Nephron progenitor cell (in vitro differentiated cells): ENCODE measurements at regions not wholly inside any gene's neighbourhood (a gene's known extent, or its start where the extent isn't known, plus 50 kb on each side); places are given as distances from the start of the nearest gene placed in this dataset.

Source experiments
- DNase-seq: peaks from one replicate; pipeline ENCODE4 v3.0.0; 2021
- H3K27ac Mint-ChIP-seq: 2 replicates; pipeline ENCODE4 v1.8.0; 2021; ENCODE audit warnings: mild to moderate bottlenecking, moderate library complexity, mixed read lengths
- H3K27me3 Mint-ChIP-seq: 2 replicates; pipeline ENCODE4 v1.8.0; 2021; ENCODE audit warnings: mild to moderate bottlenecking, low read depth, mixed read lengths; ENCODE audit not compliant: poor library complexity
- H3K36me3 Mint-ChIP-seq: 2 replicates; pipeline ENCODE4 v1.8.0; 2021; ENCODE audit warnings: low read depth, mixed read lengths
- H3K4me1 Mint-ChIP-seq: 2 replicates; pipeline ENCODE4 v1.8.0; 2021; ENCODE audit warnings: mixed read lengths
- H3K4me3 Mint-ChIP-seq: 2 replicates; pipeline ENCODE4 v1.8.0; 2021; ENCODE audit warnings: mild to moderate bottlenecking, moderate library complexity, mixed read lengths
- H3K9me3 Mint-ChIP-seq: 2 replicates; pipeline ENCODE4 v1.8.0; 2021; ENCODE audit warnings: mild to moderate bottlenecking, moderate library complexity, mixed read lengths
- CTCF ChIP-seq: fragments of 200-600 bp; sonication (generic); IDR thresholded peaks from 2 replicates; pipeline ENCODE4 v1.5.0; 2021; ENCODE audit warnings: antibody characterized with exemption

GRCh38 chr13:19267746-19268145, 86.1 kb upstream of the TUBA3C start:
- no peak for TF ChIP-seq CTCF
- Mint-ChIP-seq H3K36me3 (no peaks in the 10 kb centered on the region), H3K9me3 (peaks cover 87% of the 10 kb centered on the region), H3K27ac (no peak overlapping the region), H3K4me3 (no peak overlapping the region), H3K4me1 (no peaks in the 10 kb centered on the region), H3K27me3 (no peaks in the 10 kb centered on the region)
- no peak for DNase-seq

GRCh38 chr13:19266979-19267378, 85.4 kb upstream of the TUBA3C start:
- no peak overlapping the region for H3K27ac Mint-ChIP-seq
- no peaks in the 10 kb centered on the region for H3K27me3 Mint-ChIP-seq
- DNase-seq: no peak
- TF ChIP-seq CTCF: no peak
- H3K4me3 Mint-ChIP-seq: no peak overlapping the region
- H3K36me3 Mint-ChIP-seq: no peaks in the 10 kb centered on the region
- H3K9me3 Mint-ChIP-seq: peaks cover 83% of the 10 kb centered on the region
- H3K4me1 Mint-ChIP-seq: no peaks in the 10 kb centered on the region

- DNase-seq: no peak
- Mint-ChIP-seq H3K36me3 (no peaks in the 10 kb centered on the region), H3K27ac (no peak overlapping the region), H3K4me1 (no peaks in the 10 kb centered on the region), H3K9me3 (peaks cover 78% of the 10 kb centered on the region), H3K27me3 (no peaks in the 10 kb centered on the region), H3K4me3 (no peak overlapping the region)
- TF ChIP-seq CTCF: no peak
These were observed 83.1 kb upstream of the TUBA3C start for GRCh38 chr13:19264711-19265110.

GRCh38 chr13:19252381-19252780, 70.8 kb upstream of the TUBA3C start:
- no peak for TF ChIP-seq CTCF
- no peak for DNase-seq
- H3K9me3 Mint-ChIP-seq: peaks cover 86% of the 10 kb centered on the region
- H3K27me3 Mint-ChIP-seq: no peaks in the 10 kb centered on the region
- H3K27ac Mint-ChIP-seq: no peak overlapping the region
- no peaks in the 10 kb centered on the region for H3K4me1 Mint-ChIP-seq
- H3K36me3 Mint-ChIP-seq: no peaks in the 10 kb centered on the region
- H3K4me3 Mint-ChIP-seq: no peak overlapping the region

GRCh38 chr13:19239114-19239860, 57.7 kb upstream of the TUBA3C start:
- Mint-ChIP-seq H3K9me3 (peaks cover 87% of the 10 kb centered on the region), H3K27me3 (peaks cover 6% of the 10 kb centered on the region), H3K27ac (no peak overlapping the region), H3K36me3 (no peaks in the 10 kb centered on the region), H3K4me3 (no peak overlapping the region), H3K4me1 (no peaks in the 10 kb centered on the region)
- no peak for TF ChIP-seq CTCF
- DNase-seq: no peak
